ENCODE measurements at regions not wholly inside any gene's neighbourhood (a gene's known extent, or its start where the extent isn't known, plus 50 kb on each side); places are given as distances from the start of the nearest gene placed in this dataset.

- H3K4me3 ChIP-seq = no peak overlapping the region
- H3K9me3 ChIP-seq (ENCODE audit: low read depth, low read length) = no peaks in the 10 kb centered on the region
- no peak for DNase-seq (ENCODE audit: low read depth, low spot score)
- TF ChIP-seq EZH2 (IDR thresholded peaks at IDR 0.05) (no peak), FOXP2 (optimal IDR thresholded peaks at IDR 0.05; ENCODE audit: control extremely low read depth, extremely low read length, insufficient read depth) (no peak), POLR2AphosphoS5 (IDR thresholded peaks at IDR 0.05; ENCODE audit: borderline replicate concordance, low read depth, low read length) (no peak)
- no peak overlapping the region for H3K9ac ChIP-seq (ENCODE audit: insufficient read length)
- no peaks in the 10 kb centered on the region for H3K36me3 ChIP-seq (ENCODE audit: insufficient read depth, low read length)
- H3K27ac ChIP-seq = no peak overlapping the region
Measured at GRCh38 chrX:128310912-128311311, 258.7 kb upstream of the ACTRT1 start.

DNA sequence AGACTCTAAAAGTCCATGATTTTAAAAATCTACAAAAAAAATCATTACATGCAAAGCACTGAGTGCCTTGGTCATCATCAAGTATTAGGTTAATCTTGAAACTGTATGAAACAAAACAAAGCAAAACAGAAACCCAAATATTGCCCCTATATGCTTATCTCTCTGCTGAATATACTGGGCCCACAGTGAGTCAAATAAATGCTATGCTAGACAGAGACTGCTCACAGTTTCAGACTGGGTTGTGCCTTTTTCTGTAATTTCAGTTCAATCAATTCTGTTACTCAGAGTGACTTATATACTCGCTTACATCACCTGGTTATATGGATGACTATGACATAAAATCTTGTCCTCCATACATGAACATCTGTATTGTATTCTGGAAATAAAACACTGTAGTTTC, 257.1 kb upstream of the ACTRT1 start:
- Histone ChIP-seq H3K27ac (no peak overlapping the region), H3K9me3 (ENCODE audit: low read depth, low read length) (no peaks in the 10 kb centered on the region), H3K9ac (ENCODE audit: insufficient read length) (no peak overlapping the region), H3K36me3 (ENCODE audit: insufficient read depth, low read length) (no peaks in the 10 kb centered on the region), H3K4me3 (no peak overlapping the region)
- TF ChIP-seq POLR2AphosphoS5 (IDR thresholded peaks at IDR 0.05; ENCODE audit: borderline replicate concordance, low read depth, low read length) = no peak
- no peak for TF ChIP-seq FOXP2 (optimal IDR thresholded peaks at IDR 0.05; ENCODE audit: control extremely low read depth, extremely low read length, insufficient read depth)
- no peak for TF ChIP-seq EZH2 (IDR thresholded peaks at IDR 0.05)
- no peak for DNase-seq (ENCODE audit: low read depth, low spot score)

GRCh38 chrX:128294198-128294597, 242.0 kb upstream of the ACTRT1 start:
- Histone ChIP-seq H3K4me3 (no peak overlapping the region), H3K36me3 (ENCODE audit: insufficient read depth, low read length) (no peaks in the 10 kb centered on the region), H3K9ac (ENCODE audit: insufficient read length) (no peak overlapping the region), H3K27ac (no peak overlapping the region), H3K9me3 (ENCODE audit: low read depth, low read length) (no peaks in the 10 kb centered on the region)
- no peak for TF ChIP-seq EZH2 (IDR thresholded peaks at IDR 0.05)
- TF ChIP-seq POLR2AphosphoS5 (IDR thresholded peaks at IDR 0.05; ENCODE audit: borderline replicate concordance, low read depth, low read length) = no peak
- no peak for TF ChIP-seq FOXP2 (optimal IDR thresholded peaks at IDR 0.05; ENCODE audit: control extremely low read depth, extremely low read length, insufficient read depth)
- no peak for DNase-seq (ENCODE audit: low read depth, low spot score)

- TF ChIP-seq POLR2AphosphoS5 (IDR thresholded peaks at IDR 0.05; ENCODE audit: borderline replicate concordance, low read depth, low read length) (no peak), FOXP2 (optimal IDR thresholded peaks at IDR 0.05; ENCODE audit: control extremely low read depth, extremely low read length, insufficient read depth) (no peak), EZH2 (IDR thresholded peaks at IDR 0.05) (no peak)
- H3K4me3 ChIP-seq = no peak overlapping the region
- H3K36me3 ChIP-seq (ENCODE audit: insufficient read depth, low read length) = no peaks in the 10 kb centered on the region
- DNase-seq (ENCODE audit: low read depth, low spot score) = no peak
- H3K9ac ChIP-seq (ENCODE audit: insufficient read length) = no peak overlapping the region
- H3K27ac ChIP-seq = no peak overlapping the region
- no peaks in the 10 kb centered on the region for H3K9me3 ChIP-seq (ENCODE audit: low read depth, low read length)
Measured at GRCh38 chrX:128287693-128288092, 235.5 kb upstream of the ACTRT1 start.

DNA sequence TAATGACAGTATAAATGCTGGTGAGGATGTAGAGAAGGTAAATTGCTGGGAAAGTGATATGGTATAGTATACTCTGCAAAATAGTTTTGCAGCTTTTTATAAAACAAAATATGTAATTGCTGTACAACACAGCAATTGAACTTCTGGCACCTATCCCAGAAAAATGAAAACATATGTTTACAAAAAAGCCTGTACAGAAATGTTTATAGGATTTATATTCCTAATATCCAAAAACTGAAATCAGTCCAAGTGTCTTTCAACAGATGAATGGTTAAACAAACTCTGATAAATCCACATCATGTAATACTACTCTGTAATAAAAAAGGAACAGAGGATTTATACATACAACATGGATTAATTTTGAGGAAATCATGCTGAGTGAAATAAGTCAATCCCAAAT, 198.4 kb upstream of the ACTRT1 start:
- DNase-seq (ENCODE audit: low read depth, low spot score) = no peak
- Histone ChIP-seq H3K27ac (no peak overlapping the region), H3K9ac (ENCODE audit: insufficient read length) (no peak overlapping the region), H3K4me3 (no peak overlapping the region), H3K9me3 (ENCODE audit: low read depth, low read length) (no peaks in the 10 kb centered on the region), H3K36me3 (ENCODE audit: insufficient read depth, low read length) (no peaks in the 10 kb centered on the region)
- TF ChIP-seq FOXP2 (optimal IDR thresholded peaks at IDR 0.05; ENCODE audit: control extremely low read depth, extremely low read length, insufficient read depth) (no peak), POLR2AphosphoS5 (IDR thresholded peaks at IDR 0.05; ENCODE audit: borderline replicate concordance, low read depth, low read length) (no peak), EZH2 (IDR thresholded peaks at IDR 0.05) (no peak)

GRCh38 chrX:128216364-128216763, 164.2 kb upstream of the ACTRT1 start:
- TF ChIP-seq POLR2AphosphoS5 (IDR thresholded peaks at IDR 0.05; ENCODE audit: borderline replicate concordance, low read depth, low read length) = no peak
- TF ChIP-seq FOXP2 (optimal IDR thresholded peaks at IDR 0.05; ENCODE audit: control extremely low read depth, extremely low read length, insufficient read depth) = no peak
- no peak for TF ChIP-seq EZH2 (IDR thresholded peaks at IDR 0.05)
- DNase-seq (ENCODE audit: low read depth, low spot score) = no peak
- no peak overlapping the region for H3K4me3 ChIP-seq
- H3K36me3 ChIP-seq (ENCODE audit: insufficient read depth, low read length) = no peaks in the 10 kb centered on the region
- no peak overlapping the region for H3K27ac ChIP-seq
- H3K9me3 ChIP-seq (ENCODE audit: low read depth, low read length) = no peaks in the 10 kb centered on the region
- no peak overlapping the region for H3K9ac ChIP-seq (ENCODE audit: insufficient read length)

- H3K27ac ChIP-seq = no peak overlapping the region
- no peak for DNase-seq (ENCODE audit: low read depth, low spot score)
- H3K9ac ChIP-seq (ENCODE audit: insufficient read length) = no peak overlapping the region
- TF ChIP-seq FOXP2 (optimal IDR thresholded peaks at IDR 0.05; ENCODE audit: control extremely low read depth, extremely low read length, insufficient read depth) = no peak
- no peak for TF ChIP-seq POLR2AphosphoS5 (IDR thresholded peaks at IDR 0.05; ENCODE audit: borderline replicate concordance, low read depth, low read length)
- no peak for TF ChIP-seq EZH2 (IDR thresholded peaks at IDR 0.05)
- no peak overlapping the region for H3K4me3 ChIP-seq
- H3K36me3 ChIP-seq (ENCODE audit: insufficient read depth, low read length) = no peaks in the 10 kb centered on the region
- H3K9me3 ChIP-seq (ENCODE audit: low read depth, low read length) = no peaks in the 10 kb centered on the region
Measured at GRCh38 chrX:128165884-128166408, 113.7 kb upstream of the ACTRT1 start.

- H3K9ac ChIP-seq (ENCODE audit: insufficient read length) = no peak overlapping the region
- H3K27ac ChIP-seq = no peak overlapping the region
- TF ChIP-seq POLR2AphosphoS5 (IDR thresholded peaks at IDR 0.05; ENCODE audit: borderline replicate concordance, low read depth, low read length) (no peak), EZH2 (IDR thresholded peaks at IDR 0.05) (no peak), FOXP2 (optimal IDR thresholded peaks at IDR 0.05; ENCODE audit: control extremely low read depth, extremely low read length, insufficient read depth) (no peak)
- no peaks in the 10 kb centered on the region for H3K36me3 ChIP-seq (ENCODE audit: insufficient read depth, low read length)
- H3K9me3 ChIP-seq (ENCODE audit: low read depth, low read length) = no peaks in the 10 kb centered on the region
- no peak for DNase-seq (ENCODE audit: low read depth, low spot score)
- no peak overlapping the region for H3K4me3 ChIP-seq
Measured at GRCh38 chrX:128156204-128156603, 104.0 kb upstream of the ACTRT1 start.

DNA sequence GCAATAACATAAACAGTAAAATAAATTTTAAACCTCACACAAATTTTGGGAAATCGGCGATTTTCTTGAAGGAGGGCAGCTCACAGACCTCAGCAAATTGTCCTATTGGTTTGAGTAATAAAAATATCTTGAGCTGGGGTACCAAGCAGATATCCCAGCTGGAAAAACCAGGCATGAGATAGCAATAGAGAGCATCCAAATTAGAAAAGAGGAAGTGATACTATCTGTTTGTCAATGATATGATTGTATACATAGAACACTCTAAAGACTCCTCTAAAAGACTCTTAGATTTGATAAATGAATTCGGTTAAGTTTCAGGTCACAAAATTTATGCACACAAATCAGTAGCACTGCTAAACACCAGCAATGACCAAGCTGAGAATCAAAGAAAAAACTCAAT, 90.5 kb upstream of the ACTRT1 start:
- no peak overlapping the region for H3K4me3 ChIP-seq
- H3K36me3 ChIP-seq (ENCODE audit: insufficient read depth, low read length) = no peaks in the 10 kb centered on the region
- H3K9me3 ChIP-seq (ENCODE audit: low read depth, low read length) = no peaks in the 10 kb centered on the region
- no peak for DNase-seq (ENCODE audit: low read depth, low spot score)
- TF ChIP-seq FOXP2 (optimal IDR thresholded peaks at IDR 0.05; ENCODE audit: control extremely low read depth, extremely low read length, insufficient read depth) = no peak
- no peak for TF ChIP-seq POLR2AphosphoS5 (IDR thresholded peaks at IDR 0.05; ENCODE audit: borderline replicate concordance, low read depth, low read length)
- H3K9ac ChIP-seq (ENCODE audit: insufficient read length) = no peak overlapping the region
- no peak overlapping the region for H3K27ac ChIP-seq

All from SK-N-MC (cell line).